ENCODE measurements at regions not wholly inside any gene's neighbourhood (a gene's known extent, or its start where the extent isn't known, plus 50 kb on each side); places are given as distances from the start of the nearest gene placed in this dataset.

DNA sequence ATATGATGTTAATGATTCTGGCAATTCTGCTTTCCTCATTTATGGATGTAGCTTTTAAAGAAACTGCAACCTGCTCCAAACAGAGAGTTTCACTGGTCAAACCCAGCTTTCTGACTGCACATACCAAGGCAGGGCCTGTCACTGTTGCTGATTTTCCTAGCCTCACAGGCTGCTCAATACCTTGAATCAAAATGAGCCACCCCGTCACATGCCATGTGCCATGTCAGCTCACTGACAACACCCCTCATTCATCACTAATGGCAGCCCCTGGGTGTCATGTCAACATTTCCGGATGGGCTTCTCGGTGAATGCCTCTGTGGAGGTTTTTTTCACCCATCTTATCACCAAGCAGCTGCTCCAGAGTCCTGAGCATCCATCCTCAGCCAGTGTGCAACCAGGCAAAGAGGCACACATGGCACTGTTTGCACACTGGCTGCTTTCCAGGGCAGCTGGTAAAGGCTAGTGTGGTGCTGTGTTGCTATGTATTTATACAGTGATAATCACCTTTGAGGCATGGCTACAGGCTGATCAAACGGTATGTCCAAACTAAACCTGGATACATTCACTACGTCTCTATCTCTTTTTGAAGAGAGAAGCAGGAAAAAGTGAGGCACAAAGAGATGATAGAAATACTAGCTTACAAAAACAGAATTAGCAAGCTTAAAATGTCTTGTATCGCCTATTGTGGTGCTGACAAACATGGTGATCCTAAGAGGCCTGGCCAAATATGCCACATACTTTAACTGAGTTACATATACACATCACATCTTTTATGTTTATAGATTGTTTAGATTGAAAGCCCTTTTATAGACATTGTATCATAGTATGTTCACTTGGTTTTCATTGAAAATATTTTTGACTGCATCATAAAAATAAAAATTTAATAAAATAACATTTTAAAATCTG, 94.6 kb upstream of the INPP4B start:
- intact Hi-C loops (cut with micrococcal nuclease), result no loop called here
- no peak for DNase-seq (ENCODE audit: low spot score)
- no peak overlapping the region for H3K27ac Mint-ChIP-seq

DNA sequence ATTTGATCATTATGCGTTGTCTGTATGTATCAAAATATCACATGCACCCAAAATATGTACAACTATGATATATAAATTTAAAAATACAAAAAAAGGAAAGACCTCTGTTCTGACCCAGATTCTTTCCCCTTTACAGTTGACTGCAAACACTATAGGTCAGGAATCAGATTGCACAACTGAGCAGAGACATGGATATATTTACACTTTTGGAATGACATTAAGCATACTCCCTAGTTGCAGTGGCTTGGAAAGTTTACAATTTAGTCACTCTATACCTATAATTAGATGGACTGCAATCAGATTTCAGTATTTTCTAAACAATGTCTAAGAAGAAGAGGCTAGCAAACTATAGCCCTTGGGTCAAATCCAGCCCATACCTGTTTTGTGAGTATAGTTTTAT, 98.5 kb upstream of the INPP4B start:
- intact Hi-C loops (cut with micrococcal nuclease), result no loop called here
- no peak overlapping the region for H3K4me3 Mint-ChIP-seq (ENCODE audit: low read depth)
- no peak for DNase-seq (ENCODE audit: low spot score)
- H3K36me3 Mint-ChIP-seq (ENCODE audit: low read depth), result no peaks in the 10 kb centered on the region
- H3K27ac Mint-ChIP-seq, result no peak overlapping the region
- H3K9me3 Mint-ChIP-seq, result no peaks in the 10 kb centered on the region
- peaks cover under 1% of the 10 kb centered on the region for H3K27me3 Mint-ChIP-seq (ENCODE audit: low read depth)
- no peaks in the 10 kb centered on the region for H3K4me1 Mint-ChIP-seq (ENCODE audit: low read depth)

More for the DNA sequence above, 94.6 kb upstream of the INPP4B start:
- Mint-ChIP-seq H3K4me1 (ENCODE audit: low read depth) (no peaks in the 10 kb centered on the region), H3K9me3 (no peaks in the 10 kb centered on the region), H3K27me3 (ENCODE audit: low read depth) (no peaks in the 10 kb centered on the region), H3K4me3 (ENCODE audit: low read depth) (no peak overlapping the region), H3K36me3 (ENCODE audit: low read depth) (no peaks in the 10 kb centered on the region)

DNA sequence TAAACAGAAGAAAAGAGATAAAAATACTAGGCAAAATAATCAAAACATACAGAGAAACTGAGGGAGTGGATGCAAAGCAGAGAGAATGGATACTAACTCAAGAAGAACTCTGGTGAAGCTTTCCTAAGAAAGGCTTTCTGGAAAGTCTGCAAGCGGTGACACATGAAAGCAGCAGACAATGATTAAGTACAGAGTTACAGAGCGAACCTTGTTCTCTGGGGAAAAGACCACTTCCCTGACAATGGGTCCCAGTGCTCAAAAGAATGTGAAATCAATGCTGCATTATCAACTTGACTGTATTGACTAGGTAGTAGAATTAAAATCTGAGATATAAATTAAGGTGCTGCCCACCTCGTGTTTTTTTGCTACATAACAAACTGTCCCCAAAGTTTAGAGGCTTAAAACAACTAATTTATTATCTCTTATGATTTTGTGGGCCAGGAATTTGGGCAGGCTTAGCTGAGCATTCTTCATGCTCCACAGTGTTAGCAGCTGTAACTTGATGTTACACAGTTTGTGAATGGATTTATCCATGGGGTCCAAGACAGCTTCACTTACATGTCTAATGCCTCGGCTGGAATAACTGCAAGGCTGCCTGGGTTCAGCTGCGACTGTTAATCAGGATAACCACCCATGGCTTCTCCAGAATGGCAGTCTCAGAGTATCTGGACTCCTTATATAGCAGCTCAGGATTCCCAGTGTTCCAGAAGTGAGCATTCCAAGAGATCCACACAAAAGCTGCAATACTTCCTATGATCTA, 106.9 kb upstream of the INPP4B start:
- intact Hi-C loops (cut with micrococcal nuclease), result no loop called here
- H3K9me3 Mint-ChIP-seq, result peaks cover 4% of the 10 kb centered on the region
- H3K27me3 Mint-ChIP-seq (ENCODE audit: low read depth), result peaks cover 6% of the 10 kb centered on the region
- no peaks in the 10 kb centered on the region for H3K36me3 Mint-ChIP-seq (ENCODE audit: low read depth)
- no peak overlapping the region for H3K4me3 Mint-ChIP-seq (ENCODE audit: low read depth)
- H3K4me1 Mint-ChIP-seq (ENCODE audit: low read depth), result no peaks in the 10 kb centered on the region
- no peak for DNase-seq (ENCODE audit: low spot score)
- H3K27ac Mint-ChIP-seq, result no peak overlapping the region

DNA sequence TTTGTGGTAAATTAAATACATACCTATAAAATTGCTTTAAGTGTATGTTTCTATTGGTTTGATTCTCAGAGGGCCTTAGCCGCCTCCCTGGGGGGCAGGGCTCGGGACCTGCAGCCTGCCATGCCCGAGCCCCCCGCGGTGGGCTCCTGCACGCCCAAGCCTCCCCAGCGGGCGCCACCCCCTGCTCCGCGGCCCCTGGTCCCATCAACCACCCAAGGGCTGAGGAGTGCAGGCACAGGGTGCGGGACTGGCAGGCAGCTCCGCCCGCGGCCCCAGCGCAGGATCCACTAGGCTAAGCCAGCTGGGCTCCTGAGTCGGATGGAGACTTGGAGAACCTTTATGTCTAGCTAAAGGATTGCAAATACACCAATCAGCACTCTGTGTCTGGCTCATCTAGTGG, 108.3 kb upstream of the INPP4B start:
- peaks cover 6% of the 10 kb centered on the region for H3K27me3 Mint-ChIP-seq (ENCODE audit: low read depth)
- no peaks in the 10 kb centered on the region for H3K4me1 Mint-ChIP-seq (ENCODE audit: low read depth)

DNA sequence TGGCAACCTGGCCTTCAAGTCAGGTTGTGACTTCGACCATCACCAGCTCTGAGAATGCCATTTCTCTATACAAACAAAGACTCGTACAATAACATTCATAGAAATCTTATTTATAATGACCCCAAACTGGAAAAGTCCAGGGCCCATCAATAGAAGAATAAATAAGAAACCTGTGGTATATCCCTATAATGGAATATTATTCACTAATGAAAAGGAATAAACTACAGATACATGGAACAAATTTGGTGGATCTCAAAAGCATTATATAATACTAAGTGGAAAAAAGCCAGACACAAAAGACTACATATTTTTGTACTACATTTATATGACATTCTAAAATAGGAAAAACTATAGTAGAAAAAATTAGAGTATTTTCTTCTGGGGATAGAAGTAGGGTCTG, 109.4 kb upstream of the INPP4B start:
- Mint-ChIP-seq H3K4me3 (ENCODE audit: low read depth) (no peak overlapping the region), H3K27me3 (ENCODE audit: low read depth) (peaks cover 4% of the 10 kb centered on the region), H3K4me1 (ENCODE audit: low read depth) (no peaks in the 10 kb centered on the region), H3K9me3 (peaks cover 4% of the 10 kb centered on the region), H3K36me3 (ENCODE audit: low read depth) (no peaks in the 10 kb centered on the region), H3K27ac (no peak overlapping the region)
- intact Hi-C loops (cut with micrococcal nuclease), result no loop called here
- no peak for DNase-seq (ENCODE audit: low spot score)

More for the DNA sequence above, 108.3 kb upstream of the INPP4B start:
- H3K36me3 Mint-ChIP-seq (ENCODE audit: low read depth), result no peaks in the 10 kb centered on the region
- no peak overlapping the region for H3K27ac Mint-ChIP-seq
- peaks cover 4% of the 10 kb centered on the region for H3K9me3 Mint-ChIP-seq
- H3K4me3 Mint-ChIP-seq (ENCODE audit: low read depth), result no peak overlapping the region
- intact Hi-C loops (cut with micrococcal nuclease), result no loop called here
- no peak for DNase-seq (ENCODE audit: low spot score)

DNA sequence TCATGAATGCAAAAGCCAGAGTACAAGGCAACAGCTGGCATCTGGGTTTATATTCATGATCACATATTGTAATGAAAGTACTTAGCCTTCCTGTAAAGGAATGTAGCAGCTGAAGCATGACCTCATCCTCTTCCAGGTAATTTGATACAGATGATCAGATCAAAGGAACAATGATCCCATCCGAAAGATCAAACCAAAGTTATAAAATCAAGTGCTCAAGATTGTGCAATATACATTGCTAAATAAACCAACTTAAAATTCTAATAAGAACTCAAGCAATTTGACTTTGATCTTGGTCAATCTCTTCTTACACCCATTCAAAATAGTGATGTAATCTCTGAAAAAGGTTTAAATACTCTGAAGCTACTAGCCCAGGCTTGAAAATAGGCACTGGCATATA, 113.1 kb upstream of the INPP4B start:
- Mint-ChIP-seq H3K36me3 (ENCODE audit: low read depth) (no peaks in the 10 kb centered on the region), H3K9me3 (peaks cover 4% of the 10 kb centered on the region), H3K4me3 (ENCODE audit: low read depth) (no peak overlapping the region), H3K27ac (no peak overlapping the region), H3K4me1 (ENCODE audit: low read depth) (no peaks in the 10 kb centered on the region), H3K27me3 (ENCODE audit: low read depth) (peaks cover 4% of the 10 kb centered on the region)
- DNase-seq (ENCODE audit: low spot score), result no peak
- intact Hi-C loops (cut with micrococcal nuclease), result no loop called here

DNA sequence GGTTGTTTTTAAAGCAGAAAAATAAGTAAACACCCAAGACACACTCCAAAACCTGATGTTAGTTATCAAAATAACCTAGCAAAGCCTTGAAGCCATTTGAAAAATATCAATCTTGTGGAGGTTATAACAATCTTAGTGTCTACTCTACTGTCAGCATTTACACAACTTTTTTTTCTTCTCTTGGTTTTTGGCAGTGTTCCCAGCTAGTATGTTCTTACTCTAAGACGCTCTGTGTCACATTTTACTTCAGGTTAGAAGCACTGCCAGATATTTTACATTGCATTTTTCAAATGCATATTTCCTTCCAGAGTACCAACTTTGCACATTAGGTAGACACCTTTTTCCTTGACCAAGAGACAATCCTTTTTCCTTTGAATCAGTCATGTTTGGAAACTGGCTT, 114.0 kb upstream of the INPP4B start:
- H3K4me1 Mint-ChIP-seq (ENCODE audit: low read depth), result no peaks in the 10 kb centered on the region
- intact Hi-C loops (cut with micrococcal nuclease), result no loop called here
- peaks cover 4% of the 10 kb centered on the region for H3K27me3 Mint-ChIP-seq (ENCODE audit: low read depth)
- H3K9me3 Mint-ChIP-seq, result peaks cover 2% of the 10 kb centered on the region
- H3K27ac Mint-ChIP-seq, result no peak overlapping the region
- no peaks in the 10 kb centered on the region for H3K36me3 Mint-ChIP-seq (ENCODE audit: low read depth)
- no peak for DNase-seq (ENCODE audit: low spot score)
- H3K4me3 Mint-ChIP-seq (ENCODE audit: low read depth), result no peak overlapping the region

DNA sequence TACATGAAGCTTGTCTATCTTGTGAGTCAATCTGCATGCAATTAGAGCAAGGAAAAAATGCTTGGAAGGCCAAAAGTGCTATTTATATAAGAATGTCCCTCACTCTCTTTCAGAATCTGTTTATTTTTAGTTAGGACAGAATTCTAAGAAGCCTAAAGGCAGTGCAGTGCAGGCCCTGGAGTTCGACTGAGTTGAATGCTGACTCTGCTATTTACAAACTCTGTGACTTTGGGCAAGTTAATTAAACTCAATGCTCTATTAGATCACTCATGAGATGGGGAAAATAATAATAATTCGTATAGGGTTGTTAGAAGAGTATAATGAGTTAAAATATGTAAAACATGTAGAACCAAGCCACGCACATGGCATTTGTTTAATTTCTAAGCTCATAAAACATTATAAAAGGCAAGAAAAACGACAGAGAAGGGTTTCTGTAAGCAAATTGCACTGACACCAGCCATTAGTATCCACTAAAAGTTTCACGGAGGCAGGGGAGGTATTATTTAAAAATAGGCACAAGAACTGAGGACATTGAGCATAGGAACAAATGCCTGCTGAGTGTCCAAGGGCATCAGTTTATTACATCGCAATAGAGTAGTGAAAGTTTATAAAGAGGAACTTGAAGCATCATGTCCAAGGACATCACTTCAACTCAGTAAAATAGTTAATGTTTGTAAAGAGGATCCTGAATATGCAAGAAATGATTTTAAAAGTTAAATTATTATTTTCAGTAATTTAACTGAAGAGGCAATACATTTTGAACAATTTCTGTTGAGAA, 115.0 kb upstream of the INPP4B start:
- Mint-ChIP-seq H3K4me3 (ENCODE audit: low read depth) (no peak overlapping the region), H3K27me3 (ENCODE audit: low read depth) (peaks cover 4% of the 10 kb centered on the region), H3K27ac (no peak overlapping the region), H3K36me3 (ENCODE audit: low read depth) (no peaks in the 10 kb centered on the region), H3K9me3 (no peaks in the 10 kb centered on the region), H3K4me1 (ENCODE audit: low read depth) (no peaks in the 10 kb centered on the region)
- intact Hi-C loops (cut with micrococcal nuclease), result no loop called here
- no peak for DNase-seq (ENCODE audit: low spot score)

DNA sequence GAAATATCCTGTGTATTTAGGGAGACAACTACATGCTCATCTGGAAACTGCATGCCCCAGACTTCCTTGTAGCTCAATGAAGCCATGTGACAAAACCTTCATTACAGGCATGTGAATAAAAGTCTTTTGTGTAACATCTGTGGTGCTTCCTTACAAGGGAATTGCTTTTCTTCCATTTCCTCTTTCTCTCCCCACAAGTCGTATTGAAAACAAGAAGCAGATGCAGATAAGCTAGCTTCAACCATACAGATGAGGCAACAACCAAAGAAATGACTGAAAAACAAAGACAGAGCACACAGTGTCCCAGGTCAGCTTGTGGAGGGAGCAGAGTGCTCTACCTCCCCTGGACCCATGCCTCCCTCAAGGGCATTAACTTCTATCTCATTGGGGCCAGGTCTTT, 115.8 kb upstream of the INPP4B start:
- H3K36me3 Mint-ChIP-seq (ENCODE audit: low read depth), result no peaks in the 10 kb centered on the region
- no peaks in the 10 kb centered on the region for H3K4me1 Mint-ChIP-seq (ENCODE audit: low read depth)
- peaks cover 4% of the 10 kb centered on the region for H3K27me3 Mint-ChIP-seq (ENCODE audit: low read depth)
- H3K27ac Mint-ChIP-seq, result no peak overlapping the region
- intact Hi-C loops (cut with micrococcal nuclease), result no loop called here
- no peaks in the 10 kb centered on the region for H3K9me3 Mint-ChIP-seq
- H3K4me3 Mint-ChIP-seq (ENCODE audit: low read depth), result no peak overlapping the region
- no peak for DNase-seq (ENCODE audit: low spot score)

DNA sequence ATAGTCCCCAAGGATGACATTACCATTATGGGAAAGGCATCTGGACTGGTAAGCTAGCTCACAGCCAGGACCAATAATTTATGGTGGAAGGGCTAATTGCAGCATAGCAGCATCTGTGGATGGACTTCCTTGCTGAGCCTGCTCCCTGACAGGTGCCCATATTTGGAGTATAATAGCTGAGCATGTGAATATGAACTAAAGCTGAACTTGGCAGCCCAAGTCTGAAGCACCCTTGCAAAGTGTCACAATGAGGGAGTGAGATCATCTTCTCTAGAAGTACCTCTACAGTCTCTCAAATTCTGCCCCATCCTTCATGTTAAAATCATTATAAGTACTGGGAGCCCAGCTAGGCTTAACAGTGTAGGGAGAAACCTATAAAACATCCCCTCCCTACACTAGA, 128.2 kb upstream of the INPP4B start:
- Mint-ChIP-seq H3K4me1 (ENCODE audit: low read depth) (no peaks in the 10 kb centered on the region), H3K9me3 (no peaks in the 10 kb centered on the region), H3K27ac (no peak overlapping the region), H3K27me3 (ENCODE audit: low read depth) (peaks cover 4% of the 10 kb centered on the region), H3K36me3 (ENCODE audit: low read depth) (no peaks in the 10 kb centered on the region), H3K4me3 (ENCODE audit: low read depth) (no peak overlapping the region)
- DNase-seq (ENCODE audit: low spot score), result no peak
- intact Hi-C loops (cut with micrococcal nuclease), result no loop called here

DNA sequence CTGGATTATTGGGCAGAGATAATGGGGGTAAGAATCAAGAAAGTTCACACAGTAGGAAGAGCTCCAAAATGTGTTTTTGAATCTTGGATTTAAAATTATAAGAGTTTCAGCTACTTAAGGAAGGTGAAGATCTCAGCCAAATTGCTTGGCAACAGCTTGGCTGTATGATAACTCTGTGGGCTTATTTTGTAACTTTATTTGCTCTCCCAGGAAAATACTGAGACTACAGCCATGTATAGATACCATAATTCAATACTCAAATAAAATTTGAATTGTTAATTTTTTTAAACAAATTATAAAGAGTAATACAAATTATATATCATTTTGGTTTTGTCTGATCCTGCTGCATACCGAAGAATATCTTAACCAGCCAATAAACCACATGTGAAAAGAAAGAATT, 129.5 kb upstream of the INPP4B start:
- no peak overlapping the region for H3K4me3 Mint-ChIP-seq (ENCODE audit: low read depth)
- H3K36me3 Mint-ChIP-seq (ENCODE audit: low read depth), result no peaks in the 10 kb centered on the region
- H3K27me3 Mint-ChIP-seq (ENCODE audit: low read depth), result peaks cover 4% of the 10 kb centered on the region
- H3K27ac Mint-ChIP-seq, result no peak overlapping the region
- H3K9me3 Mint-ChIP-seq, result no peaks in the 10 kb centered on the region
- intact Hi-C loops (cut with micrococcal nuclease), result no loop called here
- H3K4me1 Mint-ChIP-seq (ENCODE audit: low read depth), result no peaks in the 10 kb centered on the region
- no peak for DNase-seq (ENCODE audit: low spot score)

DNA sequence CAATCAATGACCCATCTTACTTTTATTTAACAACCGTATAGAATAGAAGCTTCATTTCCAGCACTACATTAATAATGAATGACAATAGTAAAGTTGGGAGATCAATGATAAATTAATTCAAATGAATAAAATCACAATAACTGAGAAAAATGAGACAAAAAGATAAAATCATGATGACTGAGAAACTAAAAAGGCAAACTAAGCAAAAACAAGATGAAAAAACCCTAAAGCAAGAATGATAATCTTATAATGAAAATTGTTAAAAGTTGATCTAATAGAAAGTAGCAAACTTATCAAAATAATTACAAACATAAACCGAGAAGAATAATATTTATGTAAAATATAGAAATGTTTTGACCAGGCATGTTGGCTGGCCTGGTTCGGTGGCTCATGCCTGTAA, 130.4 kb upstream of the INPP4B start:
- intact Hi-C loops (cut with micrococcal nuclease), result no loop called here
- no peak for DNase-seq (ENCODE audit: low spot score)
- Mint-ChIP-seq H3K4me3 (ENCODE audit: low read depth) (no peak overlapping the region), H3K36me3 (ENCODE audit: low read depth) (no peaks in the 10 kb centered on the region), H3K27ac (no peak overlapping the region), H3K9me3 (no peaks in the 10 kb centered on the region), H3K4me1 (ENCODE audit: low read depth) (no peaks in the 10 kb centered on the region), H3K27me3 (ENCODE audit: low read depth) (peaks cover 8% of the 10 kb centered on the region)

DNA sequence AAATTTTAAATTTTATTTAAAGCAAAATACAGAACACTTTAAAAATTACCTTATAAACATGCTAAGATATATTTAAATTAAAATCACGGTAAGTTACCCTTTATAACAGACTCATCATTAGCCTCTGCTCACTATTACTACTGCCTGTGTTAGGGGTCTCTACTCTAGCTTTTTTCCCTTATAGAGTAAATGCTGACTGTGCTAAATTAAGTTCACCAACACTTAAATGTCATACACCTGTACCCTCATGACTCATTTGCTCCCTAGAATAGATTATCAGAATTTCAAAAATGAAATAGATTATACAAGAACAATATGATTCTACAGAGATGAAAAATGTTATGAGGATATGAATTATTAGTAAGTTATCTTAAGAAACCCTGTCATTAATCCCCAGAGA, 131.1 kb upstream of the INPP4B start:
- Mint-ChIP-seq H3K4me3 (ENCODE audit: low read depth) (no peak overlapping the region), H3K36me3 (ENCODE audit: low read depth) (no peaks in the 10 kb centered on the region), H3K27me3 (ENCODE audit: low read depth) (peaks cover 9% of the 10 kb centered on the region), H3K4me1 (ENCODE audit: low read depth) (no peaks in the 10 kb centered on the region), H3K27ac (no peak overlapping the region), H3K9me3 (no peaks in the 10 kb centered on the region)
- no peak for DNase-seq (ENCODE audit: low spot score)
- intact Hi-C loops (cut with micrococcal nuclease), result no loop called here
